CD14-positive monocyte (primary cell): ENCODE measurements at regions not wholly inside any gene's neighbourhood (a gene's known extent, or its start where the extent isn't known, plus 50 kb on each side); places are given as distances from the start of the nearest gene placed in this dataset.

ENCODE experiments used
- DNase-seq, 3 donors: peaks; one replicate each; pipeline ENCODE4 v3.0.0-alpha.2; 2011 to 2022
- H2AFZ ChIP-seq: 2 replicates; pipeline ENCODE4 v1.6.0; 2012; ENCODE audit warnings: mild to moderate bottlenecking, low read depth, low read length, inconsistent platforms; ENCODE audit not compliant: insufficient read depth, poor library complexity, severe bottlenecking
- H3K27ac ChIP-seq, 2 donors: 1 replicate in 1 of 2; 2 replicates in 1 of 2; pipeline ENCODE4 v1.5.1; 2012 to 2013; ENCODE audit warnings: low read length in 2 of 2, control low read depth in 1 of 2, inconsistent platforms in 1 of 2, low read depth in 1 of 2, mild to moderate bottlenecking in 1 of 2
- H3K27me3 ChIP-seq, 2 donors: one replicate each; pipeline versions ENCODE4 v1.6.0 to v1.6.1; 2011 to 2013; ENCODE audit warnings: low read length in 2 of 2; ENCODE audit not compliant: control insufficient read depth in 2 of 2, insufficient read depth in 2 of 2
- H3K36me3 ChIP-seq, 2 donors: replicated peaks in 1 of 2; 1 replicate in 1 of 2; 2 replicates in 1 of 2; pipeline versions ENCODE4 v1.5.1 to v1.6.1; 2012 to 2013; ENCODE audit warnings: low read length in 2 of 2, control low read depth in 1 of 2, inconsistent platforms in 1 of 2, mild to moderate bottlenecking in 1 of 2; ENCODE audit not compliant: insufficient read depth in 2 of 2, control insufficient read depth in 1 of 2
- H3K4me1 ChIP-seq, 2 donors: 1 replicate in 1 of 2; 2 replicates in 1 of 2; pipeline versions ENCODE4 v1.5.1 to v1.6.1; 2012 to 2013; ENCODE audit warnings: low read length in 2 of 2, control low read depth in 1 of 2, inconsistent platforms in 1 of 2, mild to moderate bottlenecking in 1 of 2, moderate library complexity in 1 of 2; ENCODE audit not compliant: insufficient read depth in 2 of 2, control insufficient read depth in 1 of 2
- H3K4me2 ChIP-seq: replicated peaks from 2 replicates; pipeline ENCODE3; 2012; ENCODE audit warnings: low read length, moderate library complexity, mild to moderate bottlenecking; ENCODE audit not compliant: poor library complexity, severe bottlenecking; ENCODE audit errors: extremely low read depth
- H3K4me3 ChIP-seq, 3 experiments: fragments of 200-600 bp in 1 of 3; sonication (generic) in 1 of 3; replicated peaks in 1 of 3; 1 replicate in 2 of 3; 2 replicates in 1 of 3; pipeline ENCODE4 v1.5.1; 2011 to 2013; ENCODE audit warnings: low read length in 3 of 3, mild to moderate bottlenecking in 3 of 3, control low read depth in 2 of 3, low read depth in 2 of 3, inconsistent platforms in 1 of 3, moderate library complexity in 1 of 3
- H3K79me2 ChIP-seq: 2 replicates; pipeline ENCODE4 v1.6.0; 2012; ENCODE audit warnings: mild to moderate bottlenecking, control low read depth, inconsistent platforms, low read length, moderate library complexity; ENCODE audit not compliant: insufficient read depth
- H3K9ac ChIP-seq: 2 replicates; pipeline ENCODE4 v1.6.0; 2017; ENCODE audit warnings: low read length, mild to moderate bottlenecking; ENCODE audit not compliant: insufficient read depth, poor library complexity, severe bottlenecking
- H3K9me3 ChIP-seq, 2 donors: replicated peaks in 1 of 2; 1 replicate in 1 of 2; 2 replicates in 1 of 2; pipeline versions ENCODE4 v1.5.1 to v1.6.1; 2012 to 2013; ENCODE audit warnings: low read length in 2 of 2, control low read depth in 1 of 2; ENCODE audit not compliant: control insufficient read depth in 1 of 2, insufficient read depth in 1 of 2
- H4K20me1 ChIP-seq: 2 replicates; pipeline ENCODE4 v1.6.0; 2012; ENCODE audit warnings: mild to moderate bottlenecking, low read length, control low read depth, moderate library complexity; ENCODE audit not compliant: insufficient read depth
- H3K27ac Mint-ChIP-seq, 7 donors: one replicate each; pipeline ENCODE4 v1.8.0; 2020; ENCODE audit warnings: mild to moderate bottlenecking in 7 of 7, mixed read lengths in 7 of 7, moderate library complexity in 6 of 7, inconsistent platforms in 2 of 7
- H3K27me3 Mint-ChIP-seq, 3 donors: one replicate each; pipeline ENCODE4 v1.8.0; 2021 to 2022; ENCODE audit warnings: low read depth in 3 of 3, mild to moderate bottlenecking in 3 of 3, mixed read lengths in 3 of 3, moderate library complexity in 3 of 3, inconsistent platforms in 1 of 3
- H3K36me3 Mint-ChIP-seq, 2 donors: one replicate each; pipeline ENCODE4 v1.8.0; 2020; ENCODE audit warnings: mixed read lengths in 2 of 2, inconsistent platforms in 1 of 2, mild to moderate bottlenecking in 1 of 2
- H3K4me1 Mint-ChIP-seq: one replicate; pipeline ENCODE4 v1.8.0; 2020; ENCODE audit warnings: mild to moderate bottlenecking, mixed read lengths
- H3K4me3 Mint-ChIP-seq, 2 donors: one replicate each; pipeline ENCODE4 v1.8.0; 2020; ENCODE audit warnings: mild to moderate bottlenecking in 2 of 2, mixed read lengths in 2 of 2, moderate library complexity in 1 of 2
- H3K9me3 Mint-ChIP-seq, 7 donors: one replicate each; pipeline ENCODE4 v1.8.0; 2020 to 2022; ENCODE audit warnings: mixed read lengths in 7 of 7, mild to moderate bottlenecking in 6 of 7, moderate library complexity in 6 of 7, inconsistent platforms in 2 of 7
- CTCF ChIP-seq: fragments of 200-600 bp; IDR thresholded peaks from one replicate; pipeline ENCODE4 v1.8.0; 2022; ENCODE audit warnings: antibody characterized with exemption, mild to moderate bottlenecking
- WGBS: methylation state at CpG from one replicate; pipeline ENCODE4 v1.1.5; 2013; ENCODE audit warnings: missing lambda C conversion rate; ENCODE audit not compliant: insufficient coverage; 5-methylcytosine and 5-hydroxymethylcytosine counted together
- intact Hi-C, 2 donors: fragments of 100-400 bp; cut with micrococcal nuclease; formaldehyde crosslinking; loops; one replicate each; pipeline versions ENCODE4 v1.15.0 to v1.15.1; 2023

- Histone ChIP-seq H3K79me2 (no peaks in the 10 kb centered on the region), H3K4me2 (no peak overlapping the region), H3K4me3 (no peak overlapping the region), H3K27ac (no peak overlapping the region), H3K9ac (no peak overlapping the region), H3K27me3 (peaks cover 72 to 83% of the 10 kb centered on the region in 2 donors), H3K4me1 (peaks cover 15 to 20% of the 10 kb centered on the region in 2 donors), H4K20me1 (no peaks in the 10 kb centered on the region), H3K9me3 (peaks cover 0 to 15% of the 10 kb centered on the region in 2 donors), H3K36me3 (no peaks in the 10 kb centered on the region), H2AFZ (no peak overlapping the region)
- Mint-ChIP-seq H3K36me3 (peaks cover 3% of the 10 kb centered on the region in 2 donors), H3K9me3 (peaks cover 0 to 17% (median 2%) of the 10 kb centered on the region in 7 donors), H3K27me3 (peaks cover 61 to 71% (median 67%) of the 10 kb centered on the region in 3 donors), H3K4me1 (peaks cover 15% of the 10 kb centered on the region), H3K27ac (no peak overlapping the region), H3K4me3 (peak overlapping the region in 1 of 2 donors; percentile 29)
- DNase-seq, result no peak
- TF ChIP-seq CTCF, result no peak
- WGBS, result 100% methylated on average over 1 of the region's 6 CpGs
- intact Hi-C loops, result no loop called here
Observed at GRCh38 chr10:22473044-22473443, 127.7 kb downstream of the SPAG6 start.

DNA sequence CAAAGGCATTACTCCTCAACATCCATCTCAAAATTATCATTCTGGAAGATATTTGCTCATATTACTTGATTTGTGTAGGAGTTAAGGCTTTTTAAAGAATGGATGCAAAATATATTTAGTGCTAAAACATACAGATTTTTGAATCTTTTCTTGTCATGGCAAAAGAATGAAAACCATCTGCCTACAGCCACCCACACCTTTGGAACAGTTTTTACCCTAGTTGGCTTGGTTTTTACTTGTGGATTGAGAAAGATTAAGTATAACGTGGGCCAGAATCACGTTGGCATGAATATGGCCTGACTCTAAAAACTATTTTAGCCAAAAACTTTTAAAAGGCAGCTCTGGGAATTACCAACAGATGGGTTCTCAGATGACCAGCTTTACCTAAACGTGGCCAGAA lies 128.2 kb downstream of the SPAG6 start:
- Histone ChIP-seq H3K4me1 (peaks cover 15 to 20% of the 10 kb centered on the region in 2 donors), H4K20me1 (no peaks in the 10 kb centered on the region), H3K27ac (no peak overlapping the region), H3K9ac (no peak overlapping the region), H3K4me2 (no peak overlapping the region), H3K27me3 (peaks cover 74 to 87% of the 10 kb centered on the region in 2 donors), H2AFZ (no peak overlapping the region), H3K4me3 (no peak overlapping the region), H3K36me3 (no peaks in the 10 kb centered on the region), H3K9me3 (peaks cover 0 to 15% of the 10 kb centered on the region in 2 donors), H3K79me2 (no peaks in the 10 kb centered on the region)
- Mint-ChIP-seq H3K27ac (no peak overlapping the region), H3K4me3 (peak overlapping the region in 1 of 2 donors; percentile 60), H3K36me3 (peaks cover 3% of the 10 kb centered on the region in 2 donors), H3K27me3 (peaks cover 65 to 76% (median 71%) of the 10 kb centered on the region in 3 donors), H3K4me1 (peaks cover 15% of the 10 kb centered on the region), H3K9me3 (peaks cover 0 to 17% (median 2%) of the 10 kb centered on the region in 7 donors)
- no peak for TF ChIP-seq CTCF
- no CpG with 5 or more reads among the region's 3 CpGs for WGBS
- DNase-seq, result no peak
- intact Hi-C loops, result no loop called here
